AG08396 (cell line): ENCODE measurements at regions not wholly inside any gene's neighbourhood (a gene's known extent, or its start where the extent isn't known, plus 50 kb on each side); places are given as distances from the start of the nearest gene placed in this dataset.
"Not testable (repeated sequence)": the region's sequence is repeated elsewhere in the genome, so short reads cannot be mapped to it uniquely, and the experiment has no call there.

Experiments
- DNase-seq: peaks from one replicate; pipeline ENCODE4 v3.0.0; 2012; ENCODE audit warnings: low spot score, mixed read lengths

DNA sequence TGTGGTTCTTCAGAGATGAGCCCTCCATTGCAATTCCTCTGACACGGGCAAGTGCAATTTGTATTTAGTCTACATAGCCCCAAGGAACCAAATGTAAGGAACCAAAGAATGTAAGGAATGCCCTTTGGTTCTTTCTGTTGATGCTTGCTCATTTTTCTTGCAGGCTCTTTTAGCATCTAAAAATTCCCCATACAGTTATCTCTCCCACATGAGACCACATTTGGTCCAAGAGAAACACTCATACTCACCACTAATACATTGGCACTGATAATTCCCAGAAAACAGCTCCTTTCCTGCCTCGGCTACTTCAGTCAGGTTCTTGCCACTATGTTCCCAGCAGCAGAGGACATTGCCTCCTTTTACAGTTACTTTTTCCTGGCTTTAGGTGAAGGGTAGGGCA is 332.6 kb downstream of the AEBP2 start:
- peak; percentile 49 for DNase-seq

DNA sequence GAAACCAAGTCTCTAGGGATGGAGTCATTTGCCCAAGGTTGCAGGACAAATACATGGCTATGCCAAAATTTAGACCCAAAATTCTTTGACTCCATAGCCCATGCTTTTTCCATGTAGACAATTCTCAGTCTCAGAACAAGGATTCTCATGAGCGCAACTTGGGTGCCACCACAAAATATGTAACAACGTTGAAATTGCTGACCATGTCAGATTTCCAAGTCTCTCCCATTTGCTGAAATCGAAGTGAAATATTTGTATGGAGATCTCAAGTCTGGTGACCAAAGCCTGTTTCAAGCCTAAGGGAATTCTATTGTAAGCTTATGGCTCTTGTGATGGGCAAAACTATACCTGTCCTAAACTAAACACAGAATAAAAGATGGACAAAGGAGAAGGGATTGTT is 333.5 kb downstream of the AEBP2 start:
- no peak for DNase-seq

- DNase-seq = no peak
Measured at GRCh38 chr12:19775241-19775640, 335.9 kb downstream of the AEBP2 start.

- not testable (repeated sequence) for DNase-seq
Measured at GRCh38 chr12:19775976-19776375, 336.7 kb downstream of the AEBP2 start.

DNA sequence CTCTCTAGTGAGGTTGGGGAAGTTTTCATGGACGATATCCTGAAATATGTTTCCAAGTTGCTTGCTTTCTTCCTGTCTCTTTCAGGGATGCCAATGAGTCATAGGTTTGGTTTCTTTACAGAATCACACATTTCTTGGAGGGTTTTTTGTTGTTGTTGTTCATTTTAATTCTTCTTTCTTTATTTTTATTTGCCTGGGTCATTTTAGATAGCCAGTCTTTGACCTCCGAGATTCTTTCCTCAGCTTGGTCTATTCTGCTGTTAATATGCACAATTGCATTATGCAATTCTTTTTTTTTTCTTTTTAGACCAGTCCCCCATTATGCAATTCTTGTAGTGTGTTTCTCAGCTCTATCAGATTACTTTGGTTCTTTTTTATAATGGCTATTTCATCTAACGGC is 338.9 kb downstream of the AEBP2 start:
- no peak for DNase-seq

GRCh38 chr12:19778797-19779196 is 339.5 kb downstream of the AEBP2 start:
- no peak for DNase-seq

- no peak for DNase-seq
Measured at GRCh38 chr12:19779395-19780056, 340.2 kb downstream of the AEBP2 start.

GRCh38 chr12:19780460-19780859 is 341.2 kb downstream of the AEBP2 start:
- no peak for DNase-seq

GRCh38 chr12:19783547-19784444 is 344.5 kb downstream of the AEBP2 start:
- no peak for DNase-seq

DNA sequence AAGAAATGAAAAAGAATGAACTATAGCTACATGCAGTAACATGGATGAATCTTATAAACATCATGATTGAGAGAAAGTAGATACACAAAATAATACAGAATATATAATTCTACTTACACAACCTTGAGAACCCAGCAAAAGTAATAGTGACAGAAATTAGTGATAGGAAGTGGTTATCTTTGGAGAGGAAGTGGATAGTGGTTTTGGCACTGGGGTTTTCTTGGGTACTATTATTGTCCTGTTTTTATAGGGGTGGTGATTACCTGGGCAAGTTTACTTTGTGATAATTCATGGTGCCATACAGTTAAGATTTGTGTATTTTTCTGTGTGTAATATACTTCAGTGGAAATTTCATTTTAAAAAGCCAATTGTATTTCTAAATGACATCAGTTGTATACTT is 352.7 kb downstream of the AEBP2 start:
- no peak for DNase-seq

GRCh38 chr12:19794116-19794515 is 354.8 kb downstream of the AEBP2 start:
- DNase-seq = no peak

DNA sequence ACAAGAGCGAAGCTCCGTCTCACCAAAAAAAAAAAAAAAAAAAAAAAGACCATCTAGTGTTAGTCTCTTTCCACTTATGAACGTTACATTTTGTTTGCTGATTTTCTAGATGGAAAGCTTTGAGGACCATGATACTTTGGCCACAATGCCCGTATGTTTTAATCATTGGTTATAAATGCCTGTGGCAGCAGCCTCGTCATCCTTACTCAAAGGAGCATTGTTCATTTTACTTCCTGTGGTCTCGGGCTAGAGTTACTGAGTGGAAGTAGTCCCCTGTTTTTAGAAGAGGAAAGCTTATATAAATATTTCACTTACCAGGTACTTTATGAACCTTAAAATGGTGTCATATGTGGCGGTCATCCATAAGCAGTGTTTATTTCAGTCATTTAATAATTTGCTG is 359.9 kb downstream of the AEBP2 start:
- DNase-seq = no peak

DNA sequence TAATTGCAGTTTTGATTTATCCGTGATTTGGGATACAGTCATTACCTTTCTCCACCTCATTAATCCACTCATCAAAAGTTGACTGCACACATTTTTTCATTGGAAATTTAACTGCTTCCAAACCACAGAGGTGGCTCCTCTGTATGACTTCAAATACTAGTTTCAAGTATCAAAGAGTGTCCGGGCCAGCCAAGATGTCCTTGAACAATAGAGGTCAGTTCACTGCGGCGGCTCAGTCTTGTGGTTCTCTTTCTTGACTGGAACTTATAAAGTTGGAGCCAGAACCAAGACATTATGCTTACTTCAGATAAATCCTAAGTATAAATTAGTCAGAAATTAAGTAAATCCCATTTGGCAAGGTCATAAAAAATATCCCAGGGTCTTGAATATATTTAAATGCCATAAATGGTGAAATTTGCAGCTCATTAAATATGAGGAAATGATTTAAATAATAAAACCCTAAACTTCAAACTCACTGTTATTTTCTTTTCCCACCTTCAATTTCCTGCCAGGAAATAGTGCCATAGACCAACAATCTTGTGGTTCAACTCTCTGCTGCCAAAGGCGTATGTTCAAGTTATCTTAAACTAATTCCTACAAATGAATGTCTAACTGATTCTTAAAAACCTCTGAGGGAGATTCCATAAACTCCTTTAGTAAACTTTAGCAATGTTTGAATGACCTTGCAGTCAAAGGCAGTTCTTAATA is 360.8 kb downstream of the AEBP2 start:
- DNase-seq = no peak

- DNase-seq = no peak
Measured at GRCh38 chr12:19800884-19801283, 361.6 kb downstream of the AEBP2 start.

GRCh38 chr12:19801941-19802340 is 362.6 kb downstream of the AEBP2 start:
- no peak for DNase-seq

GRCh38 chr12:19802915-19803314 is 363.6 kb downstream of the AEBP2 start:
- DNase-seq = no peak

DNA sequence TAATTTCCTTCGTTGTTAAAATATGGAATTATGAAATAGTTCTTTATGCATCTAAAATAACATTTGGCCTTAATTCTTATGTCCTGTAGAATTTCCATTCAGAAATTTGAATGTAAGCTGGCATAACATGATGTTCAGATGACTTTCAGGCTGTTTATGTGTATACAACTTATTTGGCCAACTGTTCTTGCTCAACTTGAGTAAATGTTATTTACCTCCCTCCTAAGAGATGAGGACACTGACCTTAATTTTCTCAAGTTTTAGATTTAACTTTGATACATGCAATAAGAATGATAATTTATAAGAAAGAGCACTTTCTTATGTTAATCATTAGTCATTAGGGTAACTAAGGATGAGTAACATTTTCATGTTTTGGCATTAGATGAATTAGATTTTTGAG is 365.4 kb downstream of the AEBP2 start:
- DNase-seq = no peak

DNA sequence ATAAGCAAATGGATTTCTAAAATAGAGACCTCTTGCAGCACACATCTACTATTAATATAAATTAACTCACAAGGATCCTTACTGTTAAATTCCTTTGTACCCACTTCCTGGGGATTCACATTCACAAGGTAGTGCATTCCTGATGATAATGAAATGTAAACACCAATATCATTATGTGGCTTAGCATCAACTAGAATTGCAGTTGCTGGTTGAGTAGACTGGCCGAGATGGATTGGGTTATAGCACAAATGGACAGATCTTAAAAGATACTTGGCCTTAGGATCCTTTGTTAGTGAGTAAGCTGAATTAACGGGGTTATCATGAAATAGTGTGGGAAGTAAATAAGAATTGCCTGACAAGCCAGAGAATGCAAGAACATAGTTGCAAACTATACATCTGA is 369.1 kb downstream of the AEBP2 start:
- no peak for DNase-seq

DNA sequence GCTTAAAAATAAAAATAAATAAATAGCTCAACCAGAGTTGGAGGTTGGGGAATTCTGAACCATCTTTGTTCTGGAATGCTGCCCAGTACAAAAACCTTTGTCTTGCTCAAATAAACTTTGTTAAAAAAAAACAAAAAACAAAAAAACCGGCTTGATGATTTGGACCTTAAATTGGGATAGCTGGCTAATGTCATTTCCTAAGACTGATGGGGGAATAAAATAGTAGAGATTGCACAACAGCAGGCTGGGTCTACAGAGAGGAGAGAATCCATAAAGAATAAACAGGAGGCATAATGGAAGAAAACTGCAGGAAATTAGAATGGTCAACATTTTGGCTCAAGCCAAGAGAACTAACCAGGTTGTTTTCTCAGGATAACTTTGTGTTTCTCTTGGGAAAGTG is 370.9 kb downstream of the AEBP2 start:
- no peak for DNase-seq

GRCh38 chr12:19811922-19812321 is 372.6 kb downstream of the AEBP2 start:
- no peak for DNase-seq

- no peak for DNase-seq
Measured at GRCh38 chr12:19819231-19819630, 379.9 kb downstream of the AEBP2 start.

- DNase-seq = no peak
Measured at GRCh38 chr12:19822476-19822875, 383.2 kb downstream of the AEBP2 start.

GRCh38 chr12:19823326-19823725 is 384.0 kb downstream of the AEBP2 start:
- DNase-seq = not testable (repeated sequence)
